ENCODE measurements at regions not wholly inside any gene's neighbourhood (a gene's known extent, or its start where the extent isn't known, plus 50 kb on each side); places are given as distances from the start of the nearest gene placed in this dataset.
"Not testable (repeated sequence)": the region's sequence is repeated elsewhere in the genome, so short reads cannot be mapped to it uniquely, and the experiment has no call there.

GRCh38 chr12:11547271-11547646, 102.2 kb upstream of the ETV6 start:
- not testable (repeated sequence) for TF ChIP-seq CTCF (conservative IDR thresholded peaks at IDR 0.05; ENCODE audit: low read depth, low read length); BHLHE40 (IDR thresholded peaks at IDR 0.05; ENCODE audit: low read depth, low read length); RCOR1 (IDR thresholded peaks at IDR 0.05; ENCODE audit: insufficient replicate concordance, low read length); MXI1 (IDR thresholded peaks at IDR 0.05; ENCODE audit: borderline replicate concordance, low read depth, low read length); SMC3 (IDR thresholded peaks at IDR 0.05; ENCODE audit: low read depth, low read length); POLR2A (IDR thresholded peaks at IDR 0.05; ENCODE audit: low read depth, low read length); NFE2L2 (IDR thresholded peaks at IDR 0.05; ENCODE audit: low read depth, low read length); RAD21 (IDR thresholded peaks at IDR 0.05; ENCODE audit: low read length); MAFK (IDR thresholded peaks at IDR 0.05; ENCODE audit: low read depth, low read length); CHD1 (IDR thresholded peaks at IDR 0.05; ENCODE audit: low read depth, low read length); CEBPB (IDR thresholded peaks at IDR 0.05; ENCODE audit: low read depth, low read length)
- TF ChIP-seq, protein P1, sequence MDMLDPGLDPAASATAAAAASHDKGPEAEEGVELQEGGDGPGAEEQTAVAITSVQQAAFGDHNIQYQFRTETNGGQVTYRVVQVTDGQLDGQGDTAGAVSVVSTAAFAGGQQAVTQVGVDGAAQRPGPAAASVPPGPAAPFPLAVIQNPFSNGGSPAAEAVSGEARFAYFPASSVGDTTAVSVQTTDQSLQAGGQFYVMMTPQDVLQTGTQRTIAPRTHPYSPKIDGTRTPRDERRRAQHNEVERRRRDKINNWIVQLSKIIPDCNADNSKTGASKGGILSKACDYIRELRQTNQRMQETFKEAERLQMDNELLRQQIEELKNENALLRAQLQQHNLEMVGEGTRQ (IDR thresholded peaks at IDR 0.05; ENCODE audit: low read depth, low read length) = not testable (repeated sequence)
